ENCODE measurements at regions not wholly inside any gene's neighbourhood (a gene's known extent, or its start where the extent isn't known, plus 50 kb on each side); places are given as distances from the start of the nearest gene placed in this dataset.

GRCh38 chr6:112804638-112805330 lies 457.7 kb downstream of the RFPL4B start:
- Mint-ChIP-seq H3K27ac (no peak overlapping the region), H3K4me3 (no peak overlapping the region), H3K4me1 (ENCODE audit: low read depth) (no peaks in the 10 kb centered on the region), H3K27me3 (no peaks in the 10 kb centered on the region), H3K36me3 (ENCODE audit: low read depth) (no peaks in the 10 kb centered on the region), H3K9me3 (no peaks in the 10 kb centered on the region)

DNA sequence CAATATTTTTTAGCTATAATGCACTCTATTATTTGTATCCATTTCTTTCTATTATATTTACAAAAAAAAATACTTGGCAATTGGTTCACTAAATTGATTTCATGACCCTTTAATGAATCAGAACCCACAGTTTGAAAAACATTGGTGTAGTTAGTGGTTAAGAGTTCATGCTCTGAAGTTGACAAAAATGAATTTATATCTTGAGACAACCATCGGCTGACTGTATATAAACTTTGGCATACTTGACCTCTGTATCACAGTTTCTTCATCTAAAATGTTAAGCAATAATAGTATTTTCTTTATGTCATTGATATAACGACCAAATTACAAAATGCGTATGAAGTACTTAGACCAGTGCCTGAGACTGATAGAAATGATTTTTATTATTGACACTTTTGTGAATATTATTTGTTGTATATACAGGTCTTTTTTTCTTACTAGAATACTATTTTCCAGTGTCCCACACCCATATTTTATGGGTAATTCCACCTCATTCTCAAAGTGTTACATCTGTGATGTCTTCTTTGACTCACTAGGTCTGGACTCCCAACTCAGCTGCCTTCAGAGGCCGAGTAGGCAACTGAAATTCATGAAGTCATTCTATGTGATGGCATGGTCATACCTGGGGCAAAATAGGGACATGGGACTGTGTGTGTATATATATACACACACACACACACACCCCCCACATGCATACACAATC lies 459.2 kb downstream of the RFPL4B start:
- Mint-ChIP-seq H3K4me1 (ENCODE audit: low read depth) (no peaks in the 10 kb centered on the region), H3K36me3 (ENCODE audit: low read depth) (no peaks in the 10 kb centered on the region), H3K4me3 (no peak overlapping the region), H3K27me3 (no peaks in the 10 kb centered on the region), H3K27ac (no peak overlapping the region), H3K9me3 (no peaks in the 10 kb centered on the region)

- no peak overlapping the region for H3K4me3 Mint-ChIP-seq
- no peaks in the 10 kb centered on the region for H3K27me3 Mint-ChIP-seq
- H3K36me3 Mint-ChIP-seq (ENCODE audit: low read depth), result no peaks in the 10 kb centered on the region
- peaks cover 4% of the 10 kb centered on the region for H3K9me3 Mint-ChIP-seq
- H3K4me1 Mint-ChIP-seq (ENCODE audit: low read depth), result no peaks in the 10 kb centered on the region
- no peak overlapping the region for H3K27ac Mint-ChIP-seq
Observed at GRCh38 chr6:112821476-112821875, 474.3 kb downstream of the RFPL4B start.

GRCh38 chr6:112822769-112823168 lies 475.6 kb downstream of the RFPL4B start:
- H3K4me1 Mint-ChIP-seq (ENCODE audit: low read depth), result no peaks in the 10 kb centered on the region
- H3K36me3 Mint-ChIP-seq (ENCODE audit: low read depth), result no peaks in the 10 kb centered on the region
- H3K4me3 Mint-ChIP-seq, result no peak overlapping the region
- H3K9me3 Mint-ChIP-seq, result peaks cover 4% of the 10 kb centered on the region
- H3K27me3 Mint-ChIP-seq, result no peaks in the 10 kb centered on the region
- no peak overlapping the region for H3K27ac Mint-ChIP-seq

- Mint-ChIP-seq H3K4me3 (no peak overlapping the region), H3K27me3 (no peaks in the 10 kb centered on the region), H3K36me3 (ENCODE audit: low read depth) (no peaks in the 10 kb centered on the region)
Observed at GRCh38 chr6:112827793-112828192, 480.7 kb downstream of the RFPL4B start.

DNA sequence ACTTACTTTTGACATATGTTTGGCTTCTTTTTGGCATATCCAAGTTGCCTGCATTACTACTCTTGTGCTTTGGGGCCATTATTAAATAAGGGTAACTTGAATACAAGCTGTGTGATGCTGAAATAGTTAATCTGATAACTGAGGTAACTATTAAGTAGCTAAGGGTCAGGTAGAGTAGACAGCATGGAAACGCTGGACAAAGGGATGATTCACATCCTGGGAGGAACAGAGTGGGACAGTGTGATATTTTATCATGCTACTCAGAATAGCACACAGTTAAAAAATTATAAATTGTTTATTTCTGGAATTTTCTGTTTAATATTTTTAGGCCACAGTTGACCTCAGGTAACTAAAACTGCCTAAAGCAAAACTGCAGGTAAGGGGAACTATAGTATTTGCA lies 483.9 kb downstream of the RFPL4B start:
- H3K4me3 Mint-ChIP-seq, result no peak overlapping the region
- H3K27me3 Mint-ChIP-seq, result no peaks in the 10 kb centered on the region
- no peaks in the 10 kb centered on the region for H3K36me3 Mint-ChIP-seq (ENCODE audit: low read depth)
- no peaks in the 10 kb centered on the region for H3K9me3 Mint-ChIP-seq
- no peaks in the 10 kb centered on the region for H3K4me1 Mint-ChIP-seq (ENCODE audit: low read depth)
- H3K27ac Mint-ChIP-seq, result no peak overlapping the region

More at GRCh38 chr6:112827793-112828192, 480.7 kb downstream of the RFPL4B start:
- Mint-ChIP-seq H3K4me1 (ENCODE audit: low read depth) (no peaks in the 10 kb centered on the region), H3K9me3 (no peaks in the 10 kb centered on the region), H3K27ac (no peak overlapping the region)

GRCh38 chr6:112833581-112834131 lies 486.5 kb downstream of the RFPL4B start:
- no peak overlapping the region for H3K4me3 Mint-ChIP-seq
- H3K27ac Mint-ChIP-seq, result no peak overlapping the region
- no peaks in the 10 kb centered on the region for H3K4me1 Mint-ChIP-seq (ENCODE audit: low read depth)
- no peaks in the 10 kb centered on the region for H3K36me3 Mint-ChIP-seq (ENCODE audit: low read depth)
- no peaks in the 10 kb centered on the region for H3K9me3 Mint-ChIP-seq
- H3K27me3 Mint-ChIP-seq, result no peaks in the 10 kb centered on the region

- Mint-ChIP-seq H3K36me3 (ENCODE audit: low read depth) (no peaks in the 10 kb centered on the region), H3K4me1 (ENCODE audit: low read depth) (no peaks in the 10 kb centered on the region), H3K27ac (no peak overlapping the region), H3K9me3 (no peaks in the 10 kb centered on the region), H3K4me3 (no peak overlapping the region), H3K27me3 (no peaks in the 10 kb centered on the region)
Observed at GRCh38 chr6:112835078-112835477, 487.9 kb downstream of the RFPL4B start.

GRCh38 chr6:112839525-112839961 lies 492.4 kb downstream of the RFPL4B start:
- no peak overlapping the region for H3K27ac Mint-ChIP-seq
- H3K4me3 Mint-ChIP-seq, result no peak overlapping the region
- H3K9me3 Mint-ChIP-seq, result peaks cover 7% of the 10 kb centered on the region
- no peaks in the 10 kb centered on the region for H3K27me3 Mint-ChIP-seq
- H3K4me1 Mint-ChIP-seq (ENCODE audit: low read depth), result no peaks in the 10 kb centered on the region
- H3K36me3 Mint-ChIP-seq (ENCODE audit: low read depth), result no peaks in the 10 kb centered on the region

DNA sequence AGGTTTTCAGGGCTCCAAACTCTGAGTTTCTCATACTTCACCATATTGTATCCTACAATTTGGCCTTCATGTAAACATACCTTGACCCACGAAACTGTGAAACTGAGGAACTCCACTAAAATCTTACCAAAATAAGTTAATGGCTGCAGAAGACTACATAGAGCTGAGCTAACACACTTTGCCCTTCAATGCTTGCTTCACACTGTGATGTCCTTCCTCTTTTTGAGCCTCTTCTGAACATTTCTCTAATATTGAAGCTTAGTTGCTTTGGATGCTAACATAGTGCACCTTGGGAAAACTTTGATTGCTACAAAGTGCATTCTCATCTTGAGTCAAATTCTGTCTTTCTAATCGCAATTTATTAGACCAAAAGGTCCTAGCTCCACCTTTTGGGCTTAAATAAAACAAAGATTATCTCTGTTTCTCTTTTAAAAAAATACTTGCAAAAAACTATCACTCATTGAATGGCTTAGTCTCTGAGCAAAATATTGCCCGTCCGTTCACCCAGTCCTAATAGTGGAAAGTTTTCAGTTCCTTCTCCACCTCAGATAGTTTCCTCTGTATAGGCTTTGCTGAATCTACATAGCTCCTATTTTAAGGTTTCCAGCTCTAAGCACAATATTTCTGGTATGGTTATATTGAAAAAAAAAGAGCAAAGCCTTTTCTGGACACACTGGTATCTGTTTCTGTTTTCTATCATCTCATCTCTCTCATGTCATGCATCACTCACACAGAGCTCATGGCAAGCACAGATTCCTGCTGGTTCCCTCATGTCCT lies 494.6 kb downstream of the RFPL4B start:
- no peaks in the 10 kb centered on the region for H3K4me1 Mint-ChIP-seq (ENCODE audit: low read depth)
- no peak overlapping the region for H3K27ac Mint-ChIP-seq
- H3K4me3 Mint-ChIP-seq, result no peak overlapping the region
- peaks cover 7% of the 10 kb centered on the region for H3K9me3 Mint-ChIP-seq
- no peaks in the 10 kb centered on the region for H3K27me3 Mint-ChIP-seq
- H3K36me3 Mint-ChIP-seq (ENCODE audit: low read depth), result no peaks in the 10 kb centered on the region

DNA sequence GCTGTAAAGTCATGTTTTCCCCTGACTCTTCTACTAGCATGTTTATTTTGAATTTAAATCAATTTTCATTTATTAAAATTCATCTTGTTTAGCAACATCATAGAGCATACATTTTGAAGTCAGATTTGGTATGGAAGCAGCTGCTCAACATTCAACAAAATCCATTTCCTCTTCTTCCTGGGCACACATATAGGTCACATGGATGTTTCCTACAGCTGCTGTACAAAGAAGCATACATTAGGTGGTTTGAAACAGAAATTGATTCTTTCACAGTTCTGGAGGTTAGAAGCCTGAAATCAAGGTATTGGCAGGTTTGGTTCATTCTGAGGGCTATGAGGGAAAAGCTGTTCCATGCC lies 495.2 kb downstream of the RFPL4B start:
- Mint-ChIP-seq H3K27me3 (no peaks in the 10 kb centered on the region), H3K36me3 (ENCODE audit: low read depth) (no peaks in the 10 kb centered on the region), H3K9me3 (peaks cover 7% of the 10 kb centered on the region), H3K4me3 (no peak overlapping the region), H3K27ac (no peak overlapping the region), H3K4me1 (ENCODE audit: low read depth) (no peaks in the 10 kb centered on the region)

- Mint-ChIP-seq H3K27me3 (no peaks in the 10 kb centered on the region), H3K4me1 (ENCODE audit: low read depth) (no peaks in the 10 kb centered on the region), H3K36me3 (ENCODE audit: low read depth) (no peaks in the 10 kb centered on the region), H3K9me3 (peaks cover 7% of the 10 kb centered on the region), H3K27ac (no peak overlapping the region), H3K4me3 (no peak overlapping the region)
Observed at GRCh38 chr6:112846681-112847080, 499.6 kb downstream of the RFPL4B start.

DNA sequence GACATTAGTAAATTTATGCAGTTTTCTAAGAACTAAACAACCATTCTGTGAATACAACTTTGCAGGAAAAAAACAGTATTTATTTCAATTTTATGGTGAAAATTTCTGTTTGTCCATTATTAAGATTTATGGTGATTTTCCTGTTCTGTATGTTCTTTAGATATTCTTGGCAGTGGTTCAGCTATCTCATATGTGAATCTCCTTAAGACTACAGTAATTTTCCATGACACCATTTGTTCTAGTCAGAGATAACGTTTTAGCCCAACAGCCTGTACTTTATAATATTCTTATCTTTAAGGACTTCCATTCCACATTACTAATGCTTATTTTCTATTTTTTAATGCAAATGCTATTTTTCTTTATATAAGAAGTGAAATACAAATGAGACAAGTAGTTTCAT lies 504.0 kb downstream of the RFPL4B start:
- no peaks in the 10 kb centered on the region for H3K4me1 Mint-ChIP-seq (ENCODE audit: low read depth)
- no peak overlapping the region for H3K27ac Mint-ChIP-seq
- H3K36me3 Mint-ChIP-seq (ENCODE audit: low read depth), result no peaks in the 10 kb centered on the region
- no peaks in the 10 kb centered on the region for H3K9me3 Mint-ChIP-seq
- no peaks in the 10 kb centered on the region for H3K27me3 Mint-ChIP-seq
- H3K4me3 Mint-ChIP-seq, result no peak overlapping the region

DNA sequence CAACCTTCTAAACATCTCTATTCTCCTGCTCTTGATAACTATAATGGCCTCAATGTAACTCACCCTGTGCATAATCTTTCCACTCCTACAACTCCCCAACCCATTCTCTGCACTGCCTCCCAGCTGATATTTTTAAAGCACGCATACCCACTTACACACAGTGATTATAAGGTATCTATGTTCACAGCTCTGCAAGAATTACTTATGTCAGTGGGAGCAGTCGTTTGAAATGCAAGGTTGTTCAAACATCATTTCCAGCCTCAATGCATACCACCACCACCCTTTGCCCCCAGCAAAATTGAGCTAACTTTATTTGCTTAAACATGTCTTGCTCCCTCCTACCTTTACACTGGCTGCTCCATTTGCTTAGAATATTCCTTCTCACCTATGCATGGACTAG lies 506.0 kb downstream of the RFPL4B start:
- no peaks in the 10 kb centered on the region for H3K4me1 Mint-ChIP-seq (ENCODE audit: low read depth)
- H3K9me3 Mint-ChIP-seq, result no peaks in the 10 kb centered on the region
- no peaks in the 10 kb centered on the region for H3K36me3 Mint-ChIP-seq (ENCODE audit: low read depth)
- H3K27ac Mint-ChIP-seq, result no peak overlapping the region
- no peaks in the 10 kb centered on the region for H3K27me3 Mint-ChIP-seq
- H3K4me3 Mint-ChIP-seq, result no peak overlapping the region

GRCh38 chr6:112863753-112864152 lies 516.6 kb downstream of the RFPL4B start:
- no peak overlapping the region for H3K4me3 Mint-ChIP-seq
- no peaks in the 10 kb centered on the region for H3K27me3 Mint-ChIP-seq
- H3K36me3 Mint-ChIP-seq (ENCODE audit: low read depth), result no peaks in the 10 kb centered on the region
- peaks cover 6% of the 10 kb centered on the region for H3K9me3 Mint-ChIP-seq
- H3K4me1 Mint-ChIP-seq (ENCODE audit: low read depth), result no peaks in the 10 kb centered on the region
- no peak overlapping the region for H3K27ac Mint-ChIP-seq
